ENCODE measurements at regions not wholly inside any gene's neighbourhood (a gene's known extent, or its start where the extent isn't known, plus 50 kb on each side); places are given as distances from the start of the nearest gene placed in this dataset.
"Not testable (repeated sequence)": the region's sequence is repeated elsewhere in the genome, so short reads cannot be mapped to it uniquely, and the experiment has no call there.

DNA sequence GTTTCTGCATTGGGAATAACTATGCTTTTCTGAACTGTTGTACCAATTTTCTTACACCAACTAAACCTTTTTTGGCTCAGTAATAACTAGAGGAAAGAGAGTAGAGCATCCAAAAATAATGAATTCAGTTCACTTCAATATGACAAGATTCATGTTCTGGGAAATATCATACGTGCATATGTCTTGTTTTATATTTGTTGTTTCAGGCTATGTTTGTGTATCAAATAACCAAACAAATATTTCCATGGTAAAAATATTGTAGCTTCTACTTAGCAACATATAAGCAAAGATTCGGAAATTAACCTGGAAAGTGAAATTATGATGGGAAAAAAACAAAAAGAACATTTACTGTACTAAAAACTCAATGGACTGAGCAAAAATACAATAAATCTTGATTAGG, 503.2 kb downstream of the TMEM114 start:
- no peaks in the 10 kb centered on the region for H3K4me1 Mint-ChIP-seq
- POLR2A ChIA-PET, result no interaction called here
- no peak overlapping the region for H3K4me3 ChIP-seq (ENCODE audit: low read length)
- H3K4me3 Mint-ChIP-seq, result no peak overlapping the region
- H3K9me3 ChIP-seq (ENCODE audit: low read length), result no peaks in the 10 kb centered on the region
- H3K27ac Mint-ChIP-seq, result no peak overlapping the region
- CTCF ChIA-PET, result no interaction called here
- H3K4me1 ChIP-seq (ENCODE audit: insufficient read depth, low read length), result no peaks in the 10 kb centered on the region
- H3K36me3 ChIP-seq (ENCODE audit: insufficient read depth, low read length), result no peaks in the 10 kb centered on the region
- H3K9me3 Mint-ChIP-seq, result peaks cover 5 to 35% (median 13%) of the 10 kb centered on the region in 5 donors
- DNase-seq, result no peak
- no peaks in the 10 kb centered on the region for H3K27me3 ChIP-seq (ENCODE audit: insufficient read depth, low read length, poor library complexity, severe bottlenecking)
- H3K36me3 Mint-ChIP-seq, result peaks cover 0 to 2% (median 0%) of the 10 kb centered on the region in 3 donors
- no peak overlapping the region for H3K27ac ChIP-seq (ENCODE audit: low read depth, low read length)
- peaks cover 0 to 1% of the 10 kb centered on the region in 2 donors for H3K27me3 Mint-ChIP-seq

DNA sequence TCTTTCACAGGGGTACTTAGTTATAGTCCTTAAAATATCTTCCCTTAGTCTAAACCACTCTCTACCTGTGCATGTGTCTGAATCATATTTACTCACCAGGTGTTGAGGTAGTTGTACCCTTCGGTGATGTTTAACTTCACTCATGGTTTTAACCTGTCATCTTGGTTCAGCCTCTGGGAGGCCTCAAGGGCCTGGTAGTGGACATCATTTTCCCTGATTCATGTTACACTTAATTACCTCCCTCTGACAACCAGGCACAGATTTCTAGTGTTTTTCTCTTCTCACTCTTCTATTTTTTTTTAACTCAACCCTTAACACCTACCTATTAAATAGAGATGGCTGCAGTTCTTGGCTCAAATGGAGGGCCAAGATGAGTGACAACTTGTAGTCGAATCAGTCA, 505.4 kb downstream of the TMEM114 start:
- Mint-ChIP-seq H3K27me3 (no peaks in the 10 kb centered on the region), H3K36me3 (no peaks in the 10 kb centered on the region), H3K4me1 (no peaks in the 10 kb centered on the region), H3K9me3 (peaks cover 2 to 28% (median 12%) of the 10 kb centered on the region in 5 donors), H3K27ac (no peak overlapping the region), H3K4me3 (no peak overlapping the region)
- Histone ChIP-seq H3K36me3 (ENCODE audit: insufficient read depth, low read length) (no peaks in the 10 kb centered on the region), H3K4me1 (ENCODE audit: insufficient read depth, low read length) (no peaks in the 10 kb centered on the region), H3K4me3 (ENCODE audit: low read length) (no peak overlapping the region), H3K27me3 (ENCODE audit: insufficient read depth, low read length, poor library complexity, severe bottlenecking) (no peaks in the 10 kb centered on the region), H3K27ac (ENCODE audit: low read depth, low read length) (no peak overlapping the region), H3K9me3 (ENCODE audit: low read length) (no peaks in the 10 kb centered on the region)
- ChIA-PET CTCF (no interaction called here), POLR2A (no interaction called here)
- no peak for DNase-seq

DNA sequence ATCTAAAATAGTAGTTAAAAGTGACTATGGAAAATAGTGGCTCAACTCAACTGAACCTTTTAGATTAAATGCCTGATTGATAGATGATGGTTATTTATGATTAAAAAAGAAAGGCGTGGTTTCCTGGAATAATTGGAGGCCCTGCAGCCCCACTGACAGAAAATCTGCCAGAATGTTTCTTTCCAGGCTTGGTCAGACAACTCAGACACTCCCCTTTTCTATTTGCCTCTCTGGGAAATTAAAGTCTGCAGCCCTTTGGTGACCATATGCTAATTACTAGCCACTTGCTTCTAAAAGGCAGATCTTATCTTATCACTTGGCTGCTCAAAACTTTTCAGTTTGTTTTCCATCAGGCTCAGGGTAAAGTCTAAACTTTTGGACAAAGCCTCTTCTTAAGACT, 506.0 kb downstream of the TMEM114 start:
- Histone ChIP-seq H3K4me3 (ENCODE audit: low read length) (no peak overlapping the region), H3K4me1 (ENCODE audit: insufficient read depth, low read length) (no peaks in the 10 kb centered on the region), H3K27me3 (ENCODE audit: insufficient read depth, low read length, poor library complexity, severe bottlenecking) (no peaks in the 10 kb centered on the region), H3K27ac (ENCODE audit: low read depth, low read length) (no peak overlapping the region), H3K36me3 (ENCODE audit: insufficient read depth, low read length) (no peaks in the 10 kb centered on the region), H3K9me3 (ENCODE audit: low read length) (no peaks in the 10 kb centered on the region)
- DNase-seq, result no peak
- Mint-ChIP-seq H3K27ac (no peak overlapping the region), H3K36me3 (no peaks in the 10 kb centered on the region), H3K27me3 (no peaks in the 10 kb centered on the region), H3K9me3 (peaks cover 2 to 28% (median 15%) of the 10 kb centered on the region in 5 donors), H3K4me3 (no peak overlapping the region), H3K4me1 (no peaks in the 10 kb centered on the region)
- POLR2A ChIA-PET, result no interaction called here
- CTCF ChIA-PET, result no interaction called here

DNA sequence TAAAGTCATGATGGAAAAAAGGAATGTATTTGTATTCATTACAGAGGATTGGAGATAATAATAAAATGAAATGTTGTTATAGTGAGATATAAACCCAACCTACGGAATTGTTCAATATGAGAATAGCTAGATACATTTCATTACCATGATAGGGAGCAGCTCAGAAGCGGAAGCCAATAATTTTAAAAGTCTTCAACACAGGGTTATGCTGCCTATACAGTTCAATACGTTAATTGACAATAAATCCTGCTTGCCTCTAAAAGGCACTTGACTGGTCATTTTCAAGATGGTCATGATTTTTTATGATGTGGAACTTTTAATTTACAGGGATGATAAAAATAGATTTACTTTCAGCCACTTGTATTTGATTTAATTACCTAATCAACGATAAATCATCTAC, 506.8 kb downstream of the TMEM114 start:
- Histone ChIP-seq H3K4me3 (ENCODE audit: low read length) (no peak overlapping the region), H3K36me3 (ENCODE audit: insufficient read depth, low read length) (no peaks in the 10 kb centered on the region), H3K27me3 (ENCODE audit: insufficient read depth, low read length, poor library complexity, severe bottlenecking) (no peaks in the 10 kb centered on the region), H3K9me3 (ENCODE audit: low read length) (no peaks in the 10 kb centered on the region), H3K4me1 (ENCODE audit: insufficient read depth, low read length) (no peaks in the 10 kb centered on the region), H3K27ac (ENCODE audit: low read depth, low read length) (no peak overlapping the region)
- Mint-ChIP-seq H3K4me1 (no peaks in the 10 kb centered on the region), H3K27ac (no peak overlapping the region), H3K4me3 (no peak overlapping the region), H3K27me3 (no peaks in the 10 kb centered on the region), H3K36me3 (no peaks in the 10 kb centered on the region), H3K9me3 (peaks cover 2 to 28% (median 15%) of the 10 kb centered on the region in 5 donors)
- ChIA-PET CTCF (no interaction called here), POLR2A (no interaction called here)
- DNase-seq, result no peak

DNA sequence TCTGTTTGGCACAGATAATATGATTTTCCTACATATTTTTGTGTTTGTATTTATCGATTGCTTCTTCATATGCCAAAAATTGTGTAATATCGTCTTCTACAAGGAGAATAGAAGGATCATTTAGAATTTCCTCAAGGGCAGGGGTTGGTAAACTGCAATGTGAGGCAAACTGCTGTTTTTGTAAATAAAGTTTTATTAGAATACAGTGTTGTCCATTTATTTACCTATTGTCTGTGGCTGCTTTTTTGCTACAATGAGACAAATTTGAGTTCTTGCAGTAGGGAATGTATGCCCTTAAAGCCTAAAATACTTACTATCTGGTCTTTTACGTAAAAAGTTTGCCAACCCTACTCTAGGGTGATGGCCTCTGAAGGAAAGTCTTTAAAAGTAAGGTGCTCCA, 509.5 kb downstream of the TMEM114 start:
- Histone ChIP-seq H3K4me3 (ENCODE audit: low read length) (no peak overlapping the region), H3K27ac (ENCODE audit: low read depth, low read length) (no peak overlapping the region), H3K27me3 (ENCODE audit: insufficient read depth, low read length, poor library complexity, severe bottlenecking) (no peaks in the 10 kb centered on the region), H3K4me1 (ENCODE audit: insufficient read depth, low read length) (no peaks in the 10 kb centered on the region), H3K9me3 (ENCODE audit: low read length) (no peaks in the 10 kb centered on the region), H3K36me3 (ENCODE audit: insufficient read depth, low read length) (no peaks in the 10 kb centered on the region)
- H3K4me1 Mint-ChIP-seq, result no peaks in the 10 kb centered on the region
- no peak overlapping the region for H3K27ac Mint-ChIP-seq
- no peaks in the 10 kb centered on the region for H3K36me3 Mint-ChIP-seq
- POLR2A ChIA-PET, result no interaction called here
- no peak overlapping the region for H3K4me3 Mint-ChIP-seq
- no peaks in the 10 kb centered on the region for H3K27me3 Mint-ChIP-seq
- H3K9me3 Mint-ChIP-seq, result peaks cover 3 to 27% (median 13%) of the 10 kb centered on the region in 5 donors
- no peak for DNase-seq
- CTCF ChIA-PET, result no interaction called here

DNA sequence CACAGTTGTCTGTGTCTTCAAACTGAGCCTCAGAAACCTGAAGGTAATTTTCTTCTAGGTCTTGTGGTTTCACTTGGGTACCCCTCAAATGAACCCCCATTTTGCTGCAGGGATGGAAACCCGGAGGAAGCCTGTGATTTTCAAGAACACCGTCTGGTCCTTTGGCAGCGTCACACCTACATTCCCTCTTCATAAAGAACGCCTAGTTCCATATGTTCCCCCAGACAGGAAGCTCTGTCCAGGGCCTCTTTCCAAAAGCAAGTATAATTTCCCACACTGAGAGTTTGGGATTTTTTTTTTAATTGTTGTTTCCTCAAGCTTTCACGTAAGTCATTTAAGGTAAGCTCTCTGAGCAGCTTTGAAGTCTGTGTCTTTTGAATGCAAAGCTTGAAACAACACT, 515.0 kb downstream of the TMEM114 start:
- Histone ChIP-seq H3K9me3 (ENCODE audit: low read length) (no peaks in the 10 kb centered on the region), H3K27ac (ENCODE audit: low read depth, low read length) (no peak overlapping the region), H3K4me1 (ENCODE audit: insufficient read depth, low read length) (no peaks in the 10 kb centered on the region), H3K27me3 (ENCODE audit: insufficient read depth, low read length, poor library complexity, severe bottlenecking) (no peaks in the 10 kb centered on the region), H3K36me3 (ENCODE audit: insufficient read depth, low read length) (no peaks in the 10 kb centered on the region), H3K4me3 (ENCODE audit: low read length) (no peak overlapping the region)
- no peaks in the 10 kb centered on the region for H3K36me3 Mint-ChIP-seq
- H3K27me3 Mint-ChIP-seq, result no peaks in the 10 kb centered on the region
- CTCF ChIA-PET, result no interaction called here
- DNase-seq, result no peak
- H3K27ac Mint-ChIP-seq, result no peak overlapping the region
- H3K4me3 Mint-ChIP-seq, result no peak overlapping the region
- peaks cover 7 to 24% (median 14%) of the 10 kb centered on the region in 5 donors for H3K9me3 Mint-ChIP-seq
- H3K4me1 Mint-ChIP-seq, result no peaks in the 10 kb centered on the region
- POLR2A ChIA-PET, result no interaction called here

DNA sequence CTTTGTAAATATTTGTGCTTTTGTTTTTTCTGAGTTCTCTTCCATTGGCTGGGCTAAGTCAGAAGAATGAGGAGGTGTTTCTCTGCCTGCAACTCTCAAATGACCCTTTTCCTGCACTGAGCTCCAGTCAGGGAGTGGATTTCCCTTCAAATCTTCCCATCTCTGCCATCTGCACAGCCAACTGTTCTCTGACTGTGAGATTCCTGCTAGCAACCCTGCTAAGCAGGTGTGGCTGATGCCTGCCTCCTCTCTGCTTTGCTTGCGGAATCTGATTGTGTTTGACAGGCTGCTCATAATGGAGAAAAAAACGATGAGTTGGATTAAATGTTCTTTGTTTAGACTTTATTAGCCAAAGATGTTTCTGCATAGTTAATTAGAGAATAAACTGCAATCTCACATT, 519.8 kb downstream of the TMEM114 start:
- Mint-ChIP-seq H3K4me1 (no peaks in the 10 kb centered on the region), H3K4me3 (no peak overlapping the region), H3K27ac (no peak overlapping the region), H3K9me3 (peaks cover 15 to 34% (median 26%) of the 10 kb centered on the region in 5 donors), H3K27me3 (no peaks in the 10 kb centered on the region), H3K36me3 (peaks cover 0 to 2% (median 0%) of the 10 kb centered on the region in 3 donors)
- no peaks in the 10 kb centered on the region for H3K36me3 ChIP-seq (ENCODE audit: insufficient read depth, low read length)
- H3K27ac ChIP-seq (ENCODE audit: low read depth, low read length), result no peak overlapping the region
- no peak for DNase-seq
- no peak overlapping the region for H3K4me3 ChIP-seq (ENCODE audit: low read length)
- ChIA-PET POLR2A (no interaction called here), CTCF (no interaction called here)
- no peaks in the 10 kb centered on the region for H3K27me3 ChIP-seq (ENCODE audit: insufficient read depth, low read length, poor library complexity, severe bottlenecking)
- no peaks in the 10 kb centered on the region for H3K9me3 ChIP-seq (ENCODE audit: low read length)
- no peaks in the 10 kb centered on the region for H3K4me1 ChIP-seq (ENCODE audit: insufficient read depth, low read length)

DNA sequence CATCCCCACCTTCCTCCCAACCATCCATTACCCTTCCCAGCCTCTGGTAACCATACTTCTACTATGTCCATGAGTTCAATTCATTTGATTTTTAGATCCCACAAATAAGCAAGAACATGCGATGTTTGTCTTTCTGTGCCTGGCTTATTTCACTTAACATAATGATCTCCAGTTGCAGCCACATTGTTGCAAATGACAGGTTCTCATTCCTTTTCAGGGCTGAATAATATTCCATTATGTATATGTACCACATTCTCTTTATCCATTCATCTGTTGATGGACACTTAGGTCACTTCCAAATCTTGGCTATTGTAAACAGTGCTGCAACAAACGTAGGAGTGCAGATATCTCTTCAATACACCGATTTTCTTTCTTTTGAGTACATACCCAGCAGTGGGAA, 522.1 kb downstream of the TMEM114 start:
- H3K27me3 Mint-ChIP-seq; H3K9me3 ChIP-seq (ENCODE audit: low read length); CTCF ChIA-PET; H3K4me3 ChIP-seq (ENCODE audit: low read length); H3K4me1 Mint-ChIP-seq; DNase-seq; H3K27ac ChIP-seq (ENCODE audit: low read depth, low read length); H3K4me1 ChIP-seq (ENCODE audit: insufficient read depth, low read length); H3K4me3 Mint-ChIP-seq; H3K27ac Mint-ChIP-seq; H3K27me3 ChIP-seq (ENCODE audit: insufficient read depth, low read length, poor library complexity, severe bottlenecking); H3K36me3 Mint-ChIP-seq; H3K36me3 ChIP-seq (ENCODE audit: insufficient read depth, low read length); POLR2A ChIA-PET: not testable (repeated sequence)
- H3K9me3 Mint-ChIP-seq, result peaks cover 21 to 37% (median 28%) of the 10 kb centered on the region in 5 donors

DNA sequence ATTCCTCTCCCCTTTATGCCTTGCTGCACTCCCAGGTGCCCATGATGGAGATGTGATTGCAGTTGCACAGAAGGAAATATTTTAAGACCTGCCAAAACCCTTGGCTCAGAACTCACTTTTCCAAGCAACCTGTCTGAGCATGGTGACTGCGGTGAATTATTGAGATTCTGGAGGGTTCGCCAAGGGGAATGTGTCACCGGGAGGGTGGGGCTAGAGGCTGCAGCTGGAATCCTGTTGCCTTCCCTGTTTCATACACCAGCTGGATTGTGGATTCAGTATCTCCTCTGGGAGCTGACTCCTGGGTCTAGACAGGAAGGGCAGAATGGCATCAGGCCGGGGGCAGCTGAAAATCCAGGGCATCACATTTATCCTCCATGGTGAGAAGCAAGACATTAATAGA, 527.2 kb downstream of the TMEM114 start:
- DNase-seq, result no peak
- no peaks in the 10 kb centered on the region for H3K27me3 ChIP-seq (ENCODE audit: insufficient read depth, low read length, poor library complexity, severe bottlenecking)
- Mint-ChIP-seq H3K36me3 (peaks cover 0 to 2% (median 0%) of the 10 kb centered on the region in 3 donors), H3K9me3 (peaks cover 14 to 33% (median 22%) of the 10 kb centered on the region in 5 donors), H3K27ac (no peak overlapping the region), H3K4me1 (no peaks in the 10 kb centered on the region), H3K27me3 (no peaks in the 10 kb centered on the region), H3K4me3 (no peak overlapping the region)
- no peak overlapping the region for H3K27ac ChIP-seq (ENCODE audit: low read depth, low read length)
- CTCF ChIA-PET, result no interaction called here
- POLR2A ChIA-PET, result no interaction called here
- H3K4me3 ChIP-seq (ENCODE audit: low read length), result no peak overlapping the region
- no peaks in the 10 kb centered on the region for H3K36me3 ChIP-seq (ENCODE audit: insufficient read depth, low read length)
- H3K4me1 ChIP-seq (ENCODE audit: insufficient read depth, low read length), result no peaks in the 10 kb centered on the region
- no peaks in the 10 kb centered on the region for H3K9me3 ChIP-seq (ENCODE audit: low read length)

All from CD8-positive, alpha-beta memory T cell (primary cell).